A549 (cell line): ENCODE measurements at regions not wholly inside any gene's neighbourhood (a gene's known extent, or its start where the extent isn't known, plus 50 kb on each side); places are given as distances from the start of the nearest gene placed in this dataset.

ENCODE experiments used
- BHLHE40 ChIP-seq: IDR thresholded peaks from 2 replicates; pipeline ENCODE4 v1.6.1; 2012; ENCODE audit warnings: low read depth, low read length, inconsistent platforms
- CHD4 ChIP-seq: fragments of 200-600 bp; sonication (generic); IDR thresholded peaks from 2 replicates; pipeline ENCODE4 v1.6.1; 2016; ENCODE audit warnings: antibody characterized with exemption, mild to moderate bottlenecking, borderline replicate concordance
- EHMT2 ChIP-seq: fragments of 200-600 bp; sonication (generic); IDR thresholded peaks from 2 replicates; pipeline ENCODE4 v1.6.1; 2016; ENCODE audit warnings: antibody characterized with exemption, low read depth, mild to moderate bottlenecking, moderate library complexity
- EP300 ChIP-seq, 2 experiments: fragments of >200 bp; sonication (Bioruptor Twin); formaldehyde crosslinking; IDR thresholded peaks; 2 replicates in 1 of 2; 3 replicates in 1 of 2; pipeline ENCODE4 v1.6.1; 2016 to 2017
- HDAC2 ChIP-seq: fragments of 200-600 bp; sonication (generic); IDR thresholded peaks from 2 replicates; pipeline ENCODE4 v1.6.1; 2016
- KDM1A ChIP-seq: fragments of 200-600 bp; sonication (generic); IDR thresholded peaks from 2 replicates; pipeline ENCODE4 v1.6.1; 2016; ENCODE audit warnings: low read depth, mild to moderate bottlenecking
- MAZ ChIP-seq: fragments of 150-350 bp; IDR thresholded peaks from 2 replicates; pipeline ENCODE4 v1.6.1; 2014; ENCODE audit warnings: antibody characterized with exemption, low read depth, low read length, borderline replicate concordance
- NPAS2 ChIP-seq: fragments of 250-450 bp; sonication (Bioruptor Pico); IDR thresholded peaks from 2 replicates; pipeline ENCODE4 v1.8.0; 2022; ENCODE audit warnings: mild to moderate bottlenecking, moderate library complexity, borderline replicate concordance
- RAD21 ChIP-seq, 2 experiments: fragments of >200 bp in 1 of 2; sonication (Bioruptor Twin) in 1 of 2; formaldehyde crosslinking in 1 of 2; IDR thresholded peaks in 1 of 2; conservative IDR thresholded peaks in 1 of 2; 2 replicates in 1 of 2; 3 replicates in 1 of 2; pipeline ENCODE4 v1.6.1; 2012 to 2018; ENCODE audit warnings: inconsistent platforms in 1 of 2
- RFX5 ChIP-seq: fragments of 450-650 bp; IDR thresholded peaks from 2 replicates; pipeline ENCODE4 v1.7.1; 2014; ENCODE audit warnings: antibody characterized with exemption, mild to moderate bottlenecking, moderate library complexity
- TF ChIP-seq, protein P1 (sequence below): fragments of >200 bp; sonication (Bioruptor Twin); formaldehyde crosslinking; IDR thresholded peaks from 3 replicates; pipeline ENCODE4 v1.5.1; 2016
- TF ChIP-seq, protein P2 (sequence below): fragments of 450-650 bp; IDR thresholded peaks from 2 replicates; pipeline ENCODE4 v1.6.1; 2014; ENCODE audit warnings: antibody characterized with exemption

DNA sequence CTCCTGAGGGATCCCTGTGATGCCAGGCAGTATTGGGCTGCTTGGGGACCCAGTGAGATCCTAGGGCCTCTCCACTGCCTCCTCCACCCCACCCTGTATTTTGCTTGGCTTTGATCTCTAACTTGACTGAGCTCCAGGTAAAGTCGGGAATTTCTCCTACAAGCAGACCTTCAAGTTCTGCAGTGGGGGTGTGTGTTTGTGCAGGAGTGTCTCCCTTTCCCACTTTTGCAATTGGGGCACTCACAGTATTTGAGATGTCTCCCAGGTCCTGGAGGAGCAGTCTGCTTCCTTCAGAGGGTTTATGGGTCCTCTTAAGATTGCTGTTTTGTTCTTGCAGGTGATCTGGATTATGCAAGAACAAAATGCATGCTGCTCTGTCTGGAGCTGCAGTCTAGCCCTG is 68.9 kb downstream of the ALG10B start:
- TF ChIP-seq MAZ (no peak), BHLHE40 (no peak), RAD21 (conservative IDR thresholded peaks at IDR 0.05 in 1 of 2, IDR thresholded peaks at IDR 0.05 in 1 of 2) (no peak), CHD4 (no peak), EHMT2 (no peak), KDM1A (no peak), HDAC2 (no peak), EP300 (IDR thresholded peaks at IDR 0.05) (no peak), RFX5 (no peak), NPAS2 (CRISPR knock-in tag) (no peak)
- TF ChIP-seq, protein P1, sequence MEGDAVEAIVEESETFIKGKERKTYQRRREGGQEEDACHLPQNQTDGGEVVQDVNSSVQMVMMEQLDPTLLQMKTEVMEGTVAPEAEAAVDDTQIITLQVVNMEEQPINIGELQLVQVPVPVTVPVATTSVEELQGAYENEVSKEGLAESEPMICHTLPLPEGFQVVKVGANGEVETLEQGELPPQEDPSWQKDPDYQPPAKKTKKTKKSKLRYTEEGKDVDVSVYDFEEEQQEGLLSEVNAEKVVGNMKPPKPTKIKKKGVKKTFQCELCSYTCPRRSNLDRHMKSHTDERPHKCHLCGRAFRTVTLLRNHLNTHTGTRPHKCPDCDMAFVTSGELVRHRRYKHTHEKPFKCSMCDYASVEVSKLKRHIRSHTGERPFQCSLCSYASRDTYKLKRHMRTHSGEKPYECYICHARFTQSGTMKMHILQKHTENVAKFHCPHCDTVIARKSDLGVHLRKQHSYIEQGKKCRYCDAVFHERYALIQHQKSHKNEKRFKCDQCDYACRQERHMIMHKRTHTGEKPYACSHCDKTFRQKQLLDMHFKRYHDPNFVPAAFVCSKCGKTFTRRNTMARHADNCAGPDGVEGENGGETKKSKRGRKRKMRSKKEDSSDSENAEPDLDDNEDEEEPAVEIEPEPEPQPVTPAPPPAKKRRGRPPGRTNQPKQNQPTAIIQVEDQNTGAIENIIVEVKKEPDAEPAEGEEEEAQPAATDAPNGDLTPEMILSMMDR, result no peak
- TF ChIP-seq, protein P2, sequence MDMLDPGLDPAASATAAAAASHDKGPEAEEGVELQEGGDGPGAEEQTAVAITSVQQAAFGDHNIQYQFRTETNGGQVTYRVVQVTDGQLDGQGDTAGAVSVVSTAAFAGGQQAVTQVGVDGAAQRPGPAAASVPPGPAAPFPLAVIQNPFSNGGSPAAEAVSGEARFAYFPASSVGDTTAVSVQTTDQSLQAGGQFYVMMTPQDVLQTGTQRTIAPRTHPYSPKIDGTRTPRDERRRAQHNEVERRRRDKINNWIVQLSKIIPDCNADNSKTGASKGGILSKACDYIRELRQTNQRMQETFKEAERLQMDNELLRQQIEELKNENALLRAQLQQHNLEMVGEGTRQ, result no peak
